Common myeloid progenitor, CD34-positive (primary cell): ENCODE measurements at regions not wholly inside any gene's neighbourhood (a gene's known extent, or its start where the extent isn't known, plus 50 kb on each side); places are given as distances from the start of the nearest gene placed in this dataset.

ENCODE experiments used
- CTCF ChIA-PET: fragments of 350-600 bp; sonication (Branson Sonifier 250); formaldehyde crosslinking; loops from one replicate; lab custom pipeline; 2021; ENCODE audit warnings: antibody characterized with exemption; lab: Charles Lee
- POLR2A ChIA-PET: fragments of 350-600 bp; sonication (Branson Sonifier 250); formaldehyde crosslinking; loops from one replicate; lab custom pipeline; 2021; ENCODE audit warnings: antibody characterized with exemption; lab: Charles Lee
- DNase-seq, 3 donors: peaks; one replicate each; pipeline versions ENCODE4 v3.0.0 to v3.0.0-alpha.2; 2013
- H3K27ac ChIP-seq, 2 experiments: 1 replicate in 1 of 2; 2 replicates in 1 of 2; pipeline ENCODE4 v1.7.0; 2013; ENCODE audit warnings: inconsistent platforms in 2 of 2, low read length in 2 of 2, mild to moderate bottlenecking in 2 of 2, low read depth in 1 of 2, moderate library complexity in 1 of 2; ENCODE audit not compliant: severe bottlenecking in 2 of 2, insufficient read depth in 1 of 2, poor library complexity in 1 of 2
- H3K27me3 ChIP-seq, 5 experiments: replicated peaks in 2 of 5; 1 replicate in 3 of 5; 2 replicates in 2 of 5; pipeline versions ENCODE4 v1.6.1 to v1.7.0; 2013; ENCODE audit warnings: low read length in 4 of 5, mild to moderate bottlenecking in 2 of 5, moderate library complexity in 2 of 5, inconsistent platforms in 1 of 5; ENCODE audit not compliant: insufficient read depth in 5 of 5, control insufficient read depth in 4 of 5
- H3K36me3 ChIP-seq, 4 experiments: 1 replicate in 2 of 4; 2 replicates in 2 of 4; pipeline versions ENCODE4 v1.6.1 to v1.7.0; 2013; ENCODE audit warnings: low read length in 3 of 4, control low read depth in 1 of 4, mild to moderate bottlenecking in 1 of 4; ENCODE audit not compliant: control insufficient read depth in 4 of 4, insufficient read depth in 4 of 4
- H3K4me1 ChIP-seq, 4 experiments: 1 replicate in 3 of 4; 2 replicates in 1 of 4; pipeline versions ENCODE4 v1.6.1 to v1.7.1; 2013; ENCODE audit warnings: low read length in 3 of 4, mild to moderate bottlenecking in 3 of 4, control low read depth in 1 of 4, inconsistent platforms in 1 of 4, moderate library complexity in 1 of 4; ENCODE audit not compliant: control insufficient read depth in 4 of 4, insufficient read depth in 4 of 4; ENCODE audit errors: control extremely low read depth in 1 of 4
- H3K4me3 ChIP-seq, 7 experiments: 1 replicate in 4 of 7; 2 replicates in 3 of 7; pipeline versions ENCODE4 v1.5.1 to v1.7.0; 2013; ENCODE audit warnings: mild to moderate bottlenecking in 7 of 7, low read length in 6 of 7, moderate library complexity in 6 of 7, inconsistent platforms in 2 of 7, low read depth in 2 of 7, control low read depth in 1 of 7; ENCODE audit not compliant: insufficient read depth in 4 of 7, control insufficient read depth in 1 of 7; ENCODE audit errors: extremely low read depth in 1 of 7
- H3K9me3 ChIP-seq, 5 experiments: 1 replicate in 4 of 5; 2 replicates in 1 of 5; pipeline versions ENCODE4 v1.6.1 to v1.7.1; 2013; ENCODE audit warnings: low read length in 4 of 5, mild to moderate bottlenecking in 2 of 5, inconsistent platforms in 1 of 5, low read depth in 1 of 5, moderate library complexity in 1 of 5; ENCODE audit not compliant: control insufficient read depth in 4 of 5, insufficient read depth in 2 of 5; ENCODE audit errors: control extremely low read depth in 1 of 5
- WGBS: methylation state at CpG from one replicate; pipeline ENCODE4 v1.1.5; 2013; ENCODE audit not compliant: insufficient coverage; 5-methylcytosine and 5-hydroxymethylcytosine counted together

DNA sequence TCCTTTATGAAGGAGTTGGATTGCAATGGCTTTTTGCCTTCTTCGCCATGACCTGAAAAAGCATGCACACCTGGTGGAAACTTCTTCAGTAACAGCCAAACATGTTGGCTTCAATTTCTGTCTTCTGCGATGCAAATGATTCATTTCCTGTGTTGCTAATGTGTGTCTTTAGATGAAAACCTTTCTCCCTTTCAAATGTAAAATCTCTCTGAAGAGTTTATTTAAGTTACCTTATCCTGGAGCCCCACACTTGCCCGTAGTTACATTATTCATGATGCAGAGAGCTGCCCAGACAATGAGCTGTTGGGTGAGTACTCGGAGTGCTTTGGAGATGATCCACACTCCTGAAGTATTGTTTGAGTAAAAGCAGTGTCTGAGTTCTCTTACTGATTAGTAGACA, 1100.9 kb downstream of the RPA4 start:
- 50% methylated on average over 1 of the region's 4 CpGs for WGBS
- ChIA-PET POLR2A (no interaction called here), CTCF (no interaction called here)
- no peak for DNase-seq
- no peaks in the 10 kb centered on the region for H3K27me3 ChIP-seq
- H3K27ac ChIP-seq, result no peak overlapping the region
- no peak overlapping the region for H3K4me3 ChIP-seq
- no peaks in the 10 kb centered on the region for H3K36me3 ChIP-seq
- H3K9me3 ChIP-seq, result no peaks in the 10 kb centered on the region
- no peaks in the 10 kb centered on the region for H3K4me1 ChIP-seq

DNA sequence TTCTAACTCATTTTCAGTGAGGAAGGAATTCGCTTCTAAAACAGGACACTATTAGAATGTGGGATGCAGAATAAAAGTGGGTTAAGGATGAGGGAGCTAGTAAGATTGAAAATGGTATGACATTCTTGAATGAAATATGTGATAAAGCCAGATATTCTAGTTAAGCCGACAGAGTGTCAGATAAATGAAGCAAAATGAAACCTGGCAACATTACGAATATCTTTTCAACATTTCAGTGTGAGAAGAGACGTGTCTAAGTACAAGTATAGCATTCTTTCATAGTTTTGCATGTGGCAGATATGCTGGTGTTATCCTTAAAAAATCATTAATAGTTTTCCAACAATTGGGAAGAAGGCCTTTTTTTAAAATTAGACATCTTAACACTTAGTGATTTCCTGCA, 1101.4 kb downstream of the RPA4 start:
- DNase-seq, result no peak
- H3K4me1 ChIP-seq, result no peaks in the 10 kb centered on the region
- CTCF ChIA-PET, result no interaction called here
- WGBS, result 76% methylated on average over 4 of the region's 4 CpGs
- no peaks in the 10 kb centered on the region for H3K27me3 ChIP-seq
- no peaks in the 10 kb centered on the region for H3K9me3 ChIP-seq
- no peak overlapping the region for H3K27ac ChIP-seq
- no peak overlapping the region for H3K4me3 ChIP-seq
- POLR2A ChIA-PET, result no interaction called here
- H3K36me3 ChIP-seq, result no peaks in the 10 kb centered on the region

DNA sequence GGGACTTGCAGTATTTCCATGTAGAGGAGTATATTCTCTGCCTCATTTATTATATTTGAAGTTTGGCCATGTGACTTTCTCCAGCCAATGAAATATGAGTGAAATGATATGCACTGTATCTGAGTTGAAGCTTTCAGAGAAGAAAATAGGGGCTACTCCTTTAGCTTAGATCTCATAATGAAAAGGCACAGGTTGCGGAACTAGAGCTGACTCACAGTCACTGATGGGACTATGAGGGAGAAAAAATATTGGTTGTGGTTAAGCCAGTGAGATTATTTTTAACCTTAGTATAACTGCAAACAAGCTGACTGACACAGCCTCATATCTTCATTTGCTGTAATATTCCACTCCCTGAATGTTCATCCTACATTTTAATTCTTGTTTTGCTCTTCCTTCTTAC, 1104.3 kb downstream of the RPA4 start:
- DNase-seq, result no peak

DNA sequence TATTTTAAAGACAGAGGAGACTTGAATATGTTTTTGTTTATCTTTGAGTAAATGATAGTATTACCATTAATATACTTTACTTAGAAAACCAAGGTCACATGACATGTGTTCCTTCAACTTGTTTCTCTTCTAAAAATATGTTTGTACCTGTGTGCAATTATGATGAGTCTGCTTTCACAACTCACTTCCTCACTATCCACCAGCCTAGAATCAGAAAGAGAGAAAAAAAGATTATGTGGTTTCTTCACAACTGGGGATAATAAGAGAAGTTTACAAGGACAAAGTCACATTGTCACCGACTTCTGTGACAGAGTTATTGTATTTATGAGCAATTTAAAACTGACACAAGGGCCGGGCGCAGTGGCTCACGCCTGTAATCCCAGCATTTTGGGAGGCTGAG, 1112.1 kb downstream of the RPA4 start:
- no peak for DNase-seq
- H3K9me3 ChIP-seq, result peaks cover 0 to 10% (median 0%) of the 10 kb centered on the region in 5 experiments
- WGBS, result 87% methylated on average over 4 of the region's 4 CpGs
- no peaks in the 10 kb centered on the region for H3K27me3 ChIP-seq
- no peak overlapping the region for H3K27ac ChIP-seq
- no peaks in the 10 kb centered on the region for H3K4me1 ChIP-seq
- H3K36me3 ChIP-seq, result no peaks in the 10 kb centered on the region
- POLR2A ChIA-PET, result no interaction called here
- CTCF ChIA-PET, result no interaction called here
- H3K4me3 ChIP-seq, result no peak overlapping the region

More for the DNA sequence above, 1104.3 kb downstream of the RPA4 start:
- WGBS, result no CpG with 5 or more reads among the region's 1 CpG
- Histone ChIP-seq H3K27me3 (no peaks in the 10 kb centered on the region), H3K36me3 (no peaks in the 10 kb centered on the region), H3K4me3 (no peak overlapping the region), H3K9me3 (peaks cover 0 to 10% (median 0%) of the 10 kb centered on the region in 5 experiments), H3K4me1 (no peaks in the 10 kb centered on the region), H3K27ac (no peak overlapping the region)
- POLR2A ChIA-PET, result no interaction called here
- CTCF ChIA-PET, result no interaction called here

DNA sequence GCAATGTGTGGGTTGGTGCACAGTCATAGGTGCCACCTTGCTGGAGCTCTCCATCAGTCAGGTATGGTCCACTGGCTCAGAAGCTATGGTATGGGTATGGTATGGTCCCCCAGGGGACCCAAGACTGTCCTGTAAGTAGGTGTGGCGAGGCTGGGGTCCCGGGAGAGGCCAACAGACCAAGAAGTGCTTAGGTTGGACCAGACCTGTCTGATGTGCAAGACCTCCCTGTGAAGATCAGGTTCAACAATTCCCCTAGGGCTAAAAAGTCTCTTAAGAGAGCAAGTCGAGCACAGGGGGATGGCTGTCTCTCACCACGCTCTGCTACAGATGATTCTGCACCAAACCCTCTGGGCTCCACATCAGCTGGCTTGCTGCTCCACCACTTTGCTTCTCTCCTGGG, 1145.0 kb downstream of the RPA4 start:
- no peaks in the 10 kb centered on the region for H3K27me3 ChIP-seq
- no peaks in the 10 kb centered on the region for H3K4me1 ChIP-seq
- WGBS, result 95% methylated on average over 4 of the region's 4 CpGs
- H3K4me3 ChIP-seq, result no peak overlapping the region
- no peaks in the 10 kb centered on the region for H3K36me3 ChIP-seq
- no peak for DNase-seq
- ChIA-PET POLR2A (no interaction called here), CTCF (no interaction called here)
- no peak overlapping the region for H3K27ac ChIP-seq
- H3K9me3 ChIP-seq, result peaks cover 0 to 6% (median 0%) of the 10 kb centered on the region in 5 experiments

DNA sequence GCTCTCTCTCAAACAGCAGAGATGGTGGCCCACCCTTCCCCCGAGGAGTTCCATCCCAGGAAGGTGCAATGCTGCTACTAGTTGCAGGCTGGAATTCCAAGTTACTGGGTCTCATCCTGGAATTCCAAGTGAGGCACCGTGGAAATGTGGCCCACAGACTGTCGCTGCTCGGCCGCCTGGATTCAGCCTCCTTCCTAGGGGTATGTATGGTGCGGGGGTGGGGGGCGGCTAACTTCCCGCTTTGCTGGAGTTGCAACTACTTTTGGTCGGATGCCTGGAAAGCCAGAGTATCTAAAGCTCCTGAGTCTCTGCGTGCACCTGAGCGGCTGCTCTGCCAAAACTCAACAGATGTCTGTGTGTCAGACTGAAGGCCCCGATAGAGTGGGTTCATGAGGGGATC, 1146.2 kb downstream of the RPA4 start:
- POLR2A ChIA-PET, result no interaction called here
- Histone ChIP-seq H3K27me3 (no peaks in the 10 kb centered on the region), H3K9me3 (peaks cover 0 to 6% (median 0%) of the 10 kb centered on the region in 5 experiments), H3K4me3 (no peak overlapping the region), H3K27ac (no peak overlapping the region), H3K36me3 (no peaks in the 10 kb centered on the region), H3K4me1 (no peaks in the 10 kb centered on the region)
- CTCF ChIA-PET, result no interaction called here
- 99% methylated on average over 11 of the region's 12 CpGs for WGBS
- DNase-seq, result no peak

DNA sequence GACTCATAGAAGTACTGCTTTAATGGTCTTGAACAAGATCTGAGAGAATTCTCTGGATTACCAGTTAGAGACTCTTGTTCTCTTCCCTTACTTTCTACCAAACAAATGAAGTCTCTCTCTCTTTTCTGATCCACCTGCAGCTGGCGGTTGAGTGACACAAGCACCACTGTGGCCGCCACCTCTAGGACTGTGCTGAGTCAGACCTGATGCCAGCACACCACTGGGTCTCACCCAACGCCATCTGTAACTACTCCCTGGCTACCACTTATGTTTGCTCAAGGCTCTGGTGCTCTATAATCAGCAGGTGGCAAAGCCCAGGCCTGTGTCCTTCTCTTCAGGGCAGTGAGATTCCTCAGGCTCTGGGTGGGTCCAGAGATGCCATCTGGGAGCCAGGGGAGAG, 1173.5 kb downstream of the RPA4 start:
- 96% methylated on average over 3 of the region's 3 CpGs for WGBS
- CTCF ChIA-PET, result no interaction called here
- H3K36me3 ChIP-seq, result no peaks in the 10 kb centered on the region
- no peaks in the 10 kb centered on the region for H3K27me3 ChIP-seq
- POLR2A ChIA-PET, result no interaction called here
- no peak overlapping the region for H3K27ac ChIP-seq
- DNase-seq, result no peak
- H3K4me1 ChIP-seq, result no peaks in the 10 kb centered on the region
- no peak overlapping the region for H3K4me3 ChIP-seq
- H3K9me3 ChIP-seq, result no peaks in the 10 kb centered on the region
